ENCODE measurements at regions not wholly inside any gene's neighbourhood (a gene's known extent, or its start where the extent isn't known, plus 50 kb on each side); places are given as distances from the start of the nearest gene placed in this dataset.

DNA sequence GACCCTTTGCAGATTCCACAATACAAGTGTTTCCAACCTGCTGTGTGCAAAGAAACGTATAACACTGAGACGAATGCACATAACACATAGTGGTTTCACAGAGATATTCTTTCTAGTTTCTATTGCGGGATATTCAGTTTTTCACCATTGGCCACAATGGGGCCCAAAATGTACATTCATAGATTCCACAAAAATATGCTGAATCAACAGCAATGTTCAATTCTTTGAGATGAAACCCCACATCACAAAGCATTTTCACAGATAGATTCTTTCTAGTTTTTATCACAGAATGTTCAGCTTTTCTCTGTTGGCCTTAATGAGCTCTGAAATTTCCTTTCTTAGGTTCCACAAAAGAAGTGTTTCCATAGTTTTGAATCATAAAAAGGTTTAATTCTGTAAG lies 2472.3 kb downstream of the TP53TG3F start:
- TF ChIP-seq, protein P1, sequence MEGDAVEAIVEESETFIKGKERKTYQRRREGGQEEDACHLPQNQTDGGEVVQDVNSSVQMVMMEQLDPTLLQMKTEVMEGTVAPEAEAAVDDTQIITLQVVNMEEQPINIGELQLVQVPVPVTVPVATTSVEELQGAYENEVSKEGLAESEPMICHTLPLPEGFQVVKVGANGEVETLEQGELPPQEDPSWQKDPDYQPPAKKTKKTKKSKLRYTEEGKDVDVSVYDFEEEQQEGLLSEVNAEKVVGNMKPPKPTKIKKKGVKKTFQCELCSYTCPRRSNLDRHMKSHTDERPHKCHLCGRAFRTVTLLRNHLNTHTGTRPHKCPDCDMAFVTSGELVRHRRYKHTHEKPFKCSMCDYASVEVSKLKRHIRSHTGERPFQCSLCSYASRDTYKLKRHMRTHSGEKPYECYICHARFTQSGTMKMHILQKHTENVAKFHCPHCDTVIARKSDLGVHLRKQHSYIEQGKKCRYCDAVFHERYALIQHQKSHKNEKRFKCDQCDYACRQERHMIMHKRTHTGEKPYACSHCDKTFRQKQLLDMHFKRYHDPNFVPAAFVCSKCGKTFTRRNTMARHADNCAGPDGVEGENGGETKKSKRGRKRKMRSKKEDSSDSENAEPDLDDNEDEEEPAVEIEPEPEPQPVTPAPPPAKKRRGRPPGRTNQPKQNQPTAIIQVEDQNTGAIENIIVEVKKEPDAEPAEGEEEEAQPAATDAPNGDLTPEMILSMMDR (IDR thresholded peaks at IDR 0.05): no peak
- TF ChIP-seq POLR2A (IDR thresholded peaks at IDR 0.05): no peak
- no peak for TF ChIP-seq POLR2AphosphoS5 (IDR thresholded peaks at IDR 0.05)
- no peak for TF ChIP-seq EP300 (IDR thresholded peaks at IDR 0.05)
